Stomach (tissue), 8 donors: ENCODE measurements at regions not wholly inside any gene's neighbourhood (a gene's known extent, or its start where the extent isn't known, plus 50 kb on each side); places are given as distances from the start of the nearest gene placed in this dataset.
"Not testable (repeated sequence)": the region's sequence is repeated elsewhere in the genome, so short reads cannot be mapped to it uniquely, and the experiment has no call there.

Source experiments
- DNase-seq, 2 donors: peaks; one replicate each; pipeline versions ENCODE4 v3.0.0 to v3.0.0-alpha.2; 2013 to 2019
- H3K27ac ChIP-seq, 5 donors: fragments of 200-600 bp in 4 of 5; sonication (generic) in 4 of 5; one replicate each; pipeline ENCODE4 v1.5.1; 2013 to 2019; ENCODE audit warnings: mild to moderate bottlenecking in 1 of 5, moderate library complexity in 1 of 5
- H3K27me3 ChIP-seq, 3 donors: fragments of 200-600 bp; sonication (generic); one replicate each; pipeline ENCODE4 v1.5.1; 2017 to 2019; ENCODE audit warnings: mixed run types in 1 of 3
- H3K36me3 ChIP-seq, 4 donors: fragments of 200-600 bp; sonication (generic); 1 replicate in 3 of 4; 2 replicates in 1 of 4; pipeline ENCODE4 v1.5.1; 2016 to 2019
- H3K4me1 ChIP-seq, 4 donors: fragments of 200-600 bp; sonication (generic); one replicate each; pipeline ENCODE4 v1.5.1; 2016 to 2019
- H3K4me3 ChIP-seq, 4 donors: fragments of 200-600 bp; sonication (generic) in 3 of 4; one replicate each; pipeline ENCODE4 v1.5.1; 2016 to 2019; ENCODE audit warnings: mild to moderate bottlenecking in 1 of 4
- H3K9me3 ChIP-seq, 4 donors: fragments of 200-600 bp; sonication (generic); one replicate each; pipeline ENCODE4 v1.5.1; 2016 to 2019
- CTCF ChIP-seq, 7 experiments: fragments of 450-650 bp in 4 of 7; fragments of 200-600 bp in 3 of 7; sonication (generic) in 3 of 7; IDR thresholded peaks; one replicate each; pipeline ENCODE4 v1.5.1; 2016 to 2019; ENCODE audit warnings: antibody characterized with exemption in 7 of 7, control low read depth in 2 of 7, mild to moderate bottlenecking in 1 of 7
- EP300 ChIP-seq: sonication (generic); formaldehyde crosslinking; IDR thresholded peaks from one replicate; pipeline ENCODE4 v1.6.1; 2017; ENCODE audit warnings: antibody characterized with exemption
- POLR2A ChIP-seq, 4 donors: fragments of 450-650 bp; IDR thresholded peaks; one replicate each; pipeline ENCODE4 v1.6.1; 2016; ENCODE audit warnings: antibody characterized with exemption in 4 of 4, control low read depth in 2 of 4, mild to moderate bottlenecking in 1 of 4, moderate library complexity in 1 of 4
- POLR2AphosphoS5 ChIP-seq, 3 donors: sonication (generic); formaldehyde crosslinking; IDR thresholded peaks; one replicate each; pipeline ENCODE4 v1.6.1; 2016; ENCODE audit warnings: antibody characterized with exemption in 3 of 3
- WGBS, 5 donors: extraction: QIAGEN DNeasy Blood & Tissue Kit in 3 of 5; methylation state at CpG; one replicate each; pipeline versions ENCODE4 v1.1.5 to v1.1.7; 2013 to 2018; 5-methylcytosine and 5-hydroxymethylcytosine counted together
- intact Hi-C: fragments of 100-400 bp; cut with DNase I; formaldehyde crosslinking; loops from one replicate; pipeline ENCODE4 v1.15.1; 2023; ENCODE audit warnings: low total_unique reads
- donor health status: healthy with polysubstance abuse.
- donor health status: Bipolar disorder and iron deficiency.
- donor health status: healthy.

GRCh38 chr4:166197166-166197565, 324.1 kb downstream of the TLL1 start:
- intact Hi-C loops: no loop called here
- WGBS, 5 donors: 67 to 76% (median 70%) methylated on average over 3 of the region's 3 CpGs
- TF ChIP-seq EP300 (no peak), CTCF (IDR thresholded peaks at IDR 0.05) (no peak), POLR2AphosphoS5 (IDR thresholded peaks at IDR 0.05) (no peak), POLR2A (IDR thresholded peaks at IDR 0.05) (no peak)

GRCh38 chr4:166198041-166198440, 325.0 kb downstream of the TLL1 start:
- no peak for DNase-seq

More at GRCh38 chr4:166197166-166197565, 324.1 kb downstream of the TLL1 start:
- no peak for DNase-seq
- Histone ChIP-seq H3K4me1 (no peaks in the 10 kb centered on the region), H3K4me3 (no peak overlapping the region), H3K27ac (no peak overlapping the region), H3K36me3 (no peaks in the 10 kb centered on the region), H3K9me3 (no peaks in the 10 kb centered on the region), H3K27me3 (no peaks in the 10 kb centered on the region)

GRCh38 chr4:166198516-166199310, 325.7 kb downstream of the TLL1 start:
- intact Hi-C loops: no loop called here
- Histone ChIP-seq H3K4me3 (no peak overlapping the region), H3K9me3 (no peaks in the 10 kb centered on the region), H3K27ac (no peak overlapping the region), H3K4me1 (no peaks in the 10 kb centered on the region), H3K27me3 (no peaks in the 10 kb centered on the region), H3K36me3 (no peaks in the 10 kb centered on the region)
- TF ChIP-seq EP300: no peak
- TF ChIP-seq POLR2A (IDR thresholded peaks at IDR 0.05): no peak
- no peak for TF ChIP-seq CTCF (IDR thresholded peaks at IDR 0.05)
- no peak for TF ChIP-seq POLR2AphosphoS5 (IDR thresholded peaks at IDR 0.05)
- no peak for DNase-seq
- WGBS, 5 donors: 77 to 85% (median 77%) methylated on average over 12 of the region's 12 CpGs

More at GRCh38 chr4:166198041-166198440, 325.0 kb downstream of the TLL1 start:
- intact Hi-C loops: no loop called here
- no peak overlapping the region for H3K4me3 ChIP-seq
- H3K4me1 ChIP-seq: no peaks in the 10 kb centered on the region
- no peaks in the 10 kb centered on the region for H3K9me3 ChIP-seq
- no peaks in the 10 kb centered on the region for H3K36me3 ChIP-seq
- 75 to 87% (median 80%) methylated on average over 6 of the region's 6 CpGs for WGBS, 5 donors
- H3K27ac ChIP-seq: no peak overlapping the region
- TF ChIP-seq POLR2AphosphoS5 (IDR thresholded peaks at IDR 0.05): no peak
- no peak for TF ChIP-seq CTCF (IDR thresholded peaks at IDR 0.05)
- TF ChIP-seq POLR2A (IDR thresholded peaks at IDR 0.05): no peak
- no peak for TF ChIP-seq EP300
- no peaks in the 10 kb centered on the region for H3K27me3 ChIP-seq

GRCh38 chr4:166202991-166203390, 330.0 kb downstream of the TLL1 start:
- TF ChIP-seq CTCF (IDR thresholded peaks at IDR 0.05): no peak
- no peak for TF ChIP-seq EP300
- TF ChIP-seq POLR2A (IDR thresholded peaks at IDR 0.05): no peak
- TF ChIP-seq POLR2AphosphoS5 (IDR thresholded peaks at IDR 0.05): no peak
- no peak overlapping the region for H3K4me3 ChIP-seq
- no peaks in the 10 kb centered on the region for H3K36me3 ChIP-seq
- no peaks in the 10 kb centered on the region for H3K4me1 ChIP-seq
- no peak for DNase-seq
- H3K9me3 ChIP-seq: no peaks in the 10 kb centered on the region
- intact Hi-C loops: no loop called here
- no peaks in the 10 kb centered on the region for H3K27me3 ChIP-seq
- no peak overlapping the region for H3K27ac ChIP-seq
- WGBS, 5 donors: 62 to 86% (median 85%) methylated on average over 4 of the region's 4 CpGs

GRCh38 chr4:166212326-166212725, 339.3 kb downstream of the TLL1 start:
- intact Hi-C loops, H3K27ac ChIP-seq, DNase-seq, H3K36me3 ChIP-seq, H3K27me3 ChIP-seq, H3K4me3 ChIP-seq, H3K4me1 ChIP-seq: not testable (repeated sequence)
- 81 to 93% (median 86%) methylated on average over 4 of the region's 4 CpGs for WGBS, 5 donors
- peaks cover 0 to 43% (median 40%) of the 10 kb centered on the region in 4 donors for H3K9me3 ChIP-seq
